Neutrophil (primary cell): ENCODE measurements at regions not wholly inside any gene's neighbourhood (a gene's known extent, or its start where the extent isn't known, plus 50 kb on each side); places are given as distances from the start of the nearest gene placed in this dataset.

Source experiments
- H3K27ac ChIP-seq: fragments of 200-600 bp; sonication (generic); 2 replicates; pipeline ENCODE4 v1.5.1; 2016; ENCODE audit warnings: mild to moderate bottlenecking, moderate library complexity
- H3K27me3 ChIP-seq: fragments of 200-600 bp; sonication (generic); 2 replicates; pipeline ENCODE4 v1.6.0; 2016; ENCODE audit warnings: mild to moderate bottlenecking
- H3K36me3 ChIP-seq: fragments of 200-600 bp; sonication (generic); 2 replicates; pipeline ENCODE4 v1.5.1; 2017
- H3K4me1 ChIP-seq, 2 experiments: fragments of 200-600 bp in 1 of 2; sonication (generic) in 1 of 2; 1 replicate in 1 of 2; 2 replicates in 1 of 2; pipeline versions ENCODE4 v1.5.1 to v1.6.1; 2013 to 2016; ENCODE audit warnings: low read depth in 1 of 2, low read length in 1 of 2, mild to moderate bottlenecking in 1 of 2, moderate library complexity in 1 of 2; ENCODE audit not compliant: control insufficient read depth in 1 of 2, insufficient read depth in 1 of 2
- H3K4me3 ChIP-seq, 2 experiments: fragments of 200-600 bp in 1 of 2; sonication (generic) in 1 of 2; 1 replicate in 1 of 2; 2 replicates in 1 of 2; pipeline ENCODE4 v1.5.1; 2013 to 2016; ENCODE audit warnings: low read depth in 1 of 2, low read length in 1 of 2, mild to moderate bottlenecking in 1 of 2, moderate library complexity in 1 of 2
- H3K9me3 ChIP-seq: fragments of 200-600 bp; sonication (generic); 2 replicates; pipeline ENCODE4 v1.5.1; 2016
- TF ChIP-seq, protein P1 (sequence below): fragments of 200-600 bp; sonication (generic); IDR thresholded peaks from 2 replicates; pipeline ENCODE4 v1.5.1; 2016; ENCODE audit warnings: antibody characterized with exemption

- Histone ChIP-seq H3K36me3 (no peaks in the 10 kb centered on the region), H3K4me3 (no peak overlapping the region), H3K27ac (no peak overlapping the region), H3K9me3 (no peaks in the 10 kb centered on the region), H3K4me1 (no peaks in the 10 kb centered on the region), H3K27me3 (no peaks in the 10 kb centered on the region)
- TF ChIP-seq, protein P1, sequence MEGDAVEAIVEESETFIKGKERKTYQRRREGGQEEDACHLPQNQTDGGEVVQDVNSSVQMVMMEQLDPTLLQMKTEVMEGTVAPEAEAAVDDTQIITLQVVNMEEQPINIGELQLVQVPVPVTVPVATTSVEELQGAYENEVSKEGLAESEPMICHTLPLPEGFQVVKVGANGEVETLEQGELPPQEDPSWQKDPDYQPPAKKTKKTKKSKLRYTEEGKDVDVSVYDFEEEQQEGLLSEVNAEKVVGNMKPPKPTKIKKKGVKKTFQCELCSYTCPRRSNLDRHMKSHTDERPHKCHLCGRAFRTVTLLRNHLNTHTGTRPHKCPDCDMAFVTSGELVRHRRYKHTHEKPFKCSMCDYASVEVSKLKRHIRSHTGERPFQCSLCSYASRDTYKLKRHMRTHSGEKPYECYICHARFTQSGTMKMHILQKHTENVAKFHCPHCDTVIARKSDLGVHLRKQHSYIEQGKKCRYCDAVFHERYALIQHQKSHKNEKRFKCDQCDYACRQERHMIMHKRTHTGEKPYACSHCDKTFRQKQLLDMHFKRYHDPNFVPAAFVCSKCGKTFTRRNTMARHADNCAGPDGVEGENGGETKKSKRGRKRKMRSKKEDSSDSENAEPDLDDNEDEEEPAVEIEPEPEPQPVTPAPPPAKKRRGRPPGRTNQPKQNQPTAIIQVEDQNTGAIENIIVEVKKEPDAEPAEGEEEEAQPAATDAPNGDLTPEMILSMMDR = no peak
These were observed 502.6 kb upstream of the HS3ST1 start for GRCh38 chr4:11931266-11931820.

DNA sequence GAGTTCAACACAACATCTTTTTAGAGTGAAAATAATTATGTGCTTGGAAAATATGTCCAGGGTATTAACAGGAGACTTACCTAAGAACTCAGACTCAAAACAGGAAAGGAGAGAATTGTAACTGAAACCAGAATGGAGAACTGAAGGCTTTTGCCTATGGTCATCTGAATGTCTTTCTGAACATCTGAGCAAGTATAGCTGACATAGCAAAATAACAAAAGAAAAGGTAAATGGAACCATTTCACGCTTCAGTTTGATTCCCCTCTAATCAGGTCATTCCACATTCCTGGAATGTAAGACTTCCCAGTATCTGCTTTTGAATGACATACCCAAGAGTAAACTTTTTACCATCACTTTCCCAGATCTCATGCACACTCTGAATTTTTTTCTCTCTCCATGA lies 500.4 kb upstream of the HS3ST1 start:
- Histone ChIP-seq H3K27ac (no peak overlapping the region), H3K27me3 (no peaks in the 10 kb centered on the region), H3K4me1 (no peaks in the 10 kb centered on the region), H3K4me3 (no peak overlapping the region), H3K9me3 (no peaks in the 10 kb centered on the region), H3K36me3 (no peaks in the 10 kb centered on the region)
- TF ChIP-seq, protein P1 = no peak

DNA sequence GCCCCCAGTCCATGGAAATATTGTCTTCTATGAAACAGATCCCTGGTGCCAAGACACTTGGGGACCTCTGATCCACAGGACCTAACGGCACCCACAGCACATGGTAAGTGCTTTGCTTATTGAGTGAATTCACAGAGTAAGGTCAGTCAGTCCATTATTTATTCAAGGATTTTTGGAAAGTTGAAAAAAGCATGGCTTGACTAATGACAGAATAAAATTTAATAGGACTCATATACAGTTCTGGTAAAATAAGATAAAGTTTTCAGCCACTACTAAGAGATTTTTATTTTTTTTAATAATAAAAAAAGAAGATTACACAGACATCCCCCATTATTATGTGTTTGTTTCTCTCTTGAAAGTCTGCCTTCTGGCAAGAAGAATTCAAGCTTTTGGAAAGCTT lies 490.6 kb upstream of the HS3ST1 start:
- no peaks in the 10 kb centered on the region for H3K36me3 ChIP-seq
- no peak overlapping the region for H3K4me3 ChIP-seq
- no peak overlapping the region for H3K27ac ChIP-seq
- TF ChIP-seq, protein P1 = no peak
- H3K27me3 ChIP-seq = no peaks in the 10 kb centered on the region
- no peaks in the 10 kb centered on the region for H3K9me3 ChIP-seq
- H3K4me1 ChIP-seq = no peaks in the 10 kb centered on the region

GRCh38 chr4:11914406-11914805 lies 485.7 kb upstream of the HS3ST1 start:
- no peaks in the 10 kb centered on the region for H3K4me1 ChIP-seq
- H3K36me3 ChIP-seq = no peaks in the 10 kb centered on the region
- TF ChIP-seq, protein P1 = no peak
- H3K9me3 ChIP-seq = no peaks in the 10 kb centered on the region
- no peak overlapping the region for H3K27ac ChIP-seq
- H3K4me3 ChIP-seq = no peak overlapping the region
- no peaks in the 10 kb centered on the region for H3K27me3 ChIP-seq

DNA sequence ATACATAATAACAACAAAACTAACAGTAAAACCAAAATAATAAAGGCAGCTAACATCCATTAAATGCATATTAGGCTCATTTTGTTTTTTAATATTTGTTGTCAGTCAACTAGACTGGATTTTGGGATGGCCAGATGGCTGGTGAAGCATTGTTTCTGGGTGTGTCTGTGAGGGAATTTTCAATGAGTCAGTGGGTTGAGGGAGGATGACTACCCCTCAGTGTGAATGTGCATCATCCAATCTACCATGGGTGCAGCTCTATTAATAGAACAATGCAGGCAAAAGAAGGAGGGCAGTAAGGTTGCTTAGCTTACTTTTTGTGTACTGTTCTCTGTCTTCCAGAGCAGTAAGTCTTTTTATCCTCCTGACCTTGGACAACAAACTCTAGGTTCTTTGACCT lies 484.2 kb upstream of the HS3ST1 start:
- Histone ChIP-seq H3K4me3 (no peak overlapping the region), H3K9me3 (no peaks in the 10 kb centered on the region), H3K27me3 (no peaks in the 10 kb centered on the region), H3K27ac (no peak overlapping the region), H3K4me1 (no peaks in the 10 kb centered on the region), H3K36me3 (no peaks in the 10 kb centered on the region)
- TF ChIP-seq, protein P1 = no peak

DNA sequence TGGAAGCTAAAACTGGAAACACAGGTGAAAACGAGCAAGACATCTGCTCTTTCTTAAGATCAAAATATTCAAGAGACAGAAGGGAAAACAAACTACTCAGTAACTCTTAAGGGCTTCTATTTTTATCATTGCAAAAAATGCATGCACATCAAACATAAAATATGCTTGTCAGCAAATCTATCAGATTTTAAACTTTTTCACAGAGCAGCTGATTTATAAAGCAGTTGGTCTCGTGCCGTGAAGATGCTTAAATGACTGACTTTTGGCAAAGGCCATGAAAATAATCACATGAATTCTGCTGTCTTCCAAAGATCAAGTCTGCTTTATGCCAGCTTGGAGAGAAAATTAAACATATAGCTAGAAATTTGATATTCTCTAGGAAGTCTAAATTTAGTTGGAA lies 482.1 kb upstream of the HS3ST1 start:
- TF ChIP-seq, protein P1 = no peak
- no peaks in the 10 kb centered on the region for H3K36me3 ChIP-seq
- no peaks in the 10 kb centered on the region for H3K4me1 ChIP-seq
- no peak overlapping the region for H3K4me3 ChIP-seq
- no peaks in the 10 kb centered on the region for H3K9me3 ChIP-seq
- H3K27me3 ChIP-seq = no peaks in the 10 kb centered on the region
- H3K27ac ChIP-seq = no peak overlapping the region
